C4-2B (cell line): ENCODE measurements at regions not wholly inside any gene's neighbourhood (a gene's known extent, or its start where the extent isn't known, plus 50 kb on each side); places are given as distances from the start of the nearest gene placed in this dataset.

Experiments
- CTCF ChIP-seq: fragments of 450-650 bp; conservative IDR thresholded peaks from 2 replicates; pipeline ENCODE4 v1.5.1; 2017; ENCODE audit warnings: mild to moderate bottlenecking
- ZFX ChIP-seq: fragments of 450-650 bp; IDR thresholded peaks from 2 replicates; pipeline ENCODE4 v1.6.1; 2017

GRCh38 chr18:38368886-38369285 is 803.3 kb upstream of the CELF4 start:
- TF ChIP-seq CTCF: no peak
- no peak for TF ChIP-seq ZFX
